ENCODE measurements at regions not wholly inside any gene's neighbourhood (a gene's known extent, or its start where the extent isn't known, plus 50 kb on each side); places are given as distances from the start of the nearest gene placed in this dataset.
A peak's percentile ranks its signal among the peaks of the same experiment; 100 is the strongest.
"Not testable (repeated sequence)": the region's sequence is repeated elsewhere in the genome, so short reads cannot be mapped to it uniquely, and the experiment has no call there.

DNA sequence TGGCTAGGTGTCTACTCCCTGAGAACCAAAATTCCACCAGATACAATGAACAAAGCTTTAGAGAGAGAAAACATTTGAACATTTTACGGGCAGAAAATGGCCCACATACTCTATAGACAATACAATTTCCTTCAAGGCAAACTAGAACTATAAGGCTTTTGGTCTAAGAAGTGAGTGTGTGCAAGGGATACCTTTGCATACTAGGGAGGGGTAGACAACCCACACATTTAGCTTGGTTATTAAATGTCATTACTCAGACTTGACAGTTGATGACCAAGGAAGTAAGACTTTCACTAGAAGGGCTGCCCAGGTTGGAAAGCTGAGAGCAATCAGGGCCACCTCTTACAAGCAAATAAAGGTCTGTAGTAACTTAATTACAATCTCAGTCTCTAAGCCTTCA lies 64.0 kb upstream of the PLEKHM1 start:
- H3K4me1 ChIP-seq; DNase-seq; H3K36me3 ChIP-seq (ENCODE audit: insufficient read depth in 1 of 2, low read depth in 1 of 2); H3K27ac ChIP-seq; intact Hi-C loops (cut with DNase I); H3K4me3 ChIP-seq; H3K27me3 ChIP-seq (ENCODE audit: insufficient read depth in 3 of 3, low read length in 2 of 3); H3K9me3 ChIP-seq: not testable (repeated sequence)
- no CpG with 5 or more reads among the region's 1 CpG for WGBS, 3 donors
- peak in 1 of 4 donors; percentile 63 for ATAC-seq

- H3K27ac ChIP-seq; H3K4me1 ChIP-seq; H3K36me3 ChIP-seq (ENCODE audit: insufficient read depth in 1 of 2, low read depth in 1 of 2); H3K9me3 ChIP-seq; intact Hi-C loops (cut with DNase I); H3K27me3 ChIP-seq (ENCODE audit: insufficient read depth in 3 of 3, low read length in 2 of 3); H3K4me3 ChIP-seq; DNase-seq: not testable (repeated sequence)
- no CpG with 5 or more reads among the region's 1 CpG for WGBS, 3 donors
- peak in 2 of 4 donors; percentile 57 to 72 for ATAC-seq
Observed at GRCh38 chr17:45558821-45559220, 68.3 kb upstream of the PLEKHM1 start.

- H3K9me3 ChIP-seq; H3K4me1 ChIP-seq; H3K27me3 ChIP-seq (ENCODE audit: insufficient read depth in 3 of 3, low read length in 2 of 3); intact Hi-C loops (cut with DNase I); H3K4me3 ChIP-seq; H3K27ac ChIP-seq; H3K36me3 ChIP-seq (ENCODE audit: insufficient read depth in 1 of 2, low read depth in 1 of 2); DNase-seq: not testable (repeated sequence)
- peak in 1 of 4 donors; percentile 50 for ATAC-seq
- WGBS, 3 donors, result 74 to 89% (median 83%) methylated on average over 3 to 4 of the region's 4 CpGs
Observed at GRCh38 chr17:45562868-45563267, 72.3 kb upstream of the PLEKHM1 start.

DNA sequence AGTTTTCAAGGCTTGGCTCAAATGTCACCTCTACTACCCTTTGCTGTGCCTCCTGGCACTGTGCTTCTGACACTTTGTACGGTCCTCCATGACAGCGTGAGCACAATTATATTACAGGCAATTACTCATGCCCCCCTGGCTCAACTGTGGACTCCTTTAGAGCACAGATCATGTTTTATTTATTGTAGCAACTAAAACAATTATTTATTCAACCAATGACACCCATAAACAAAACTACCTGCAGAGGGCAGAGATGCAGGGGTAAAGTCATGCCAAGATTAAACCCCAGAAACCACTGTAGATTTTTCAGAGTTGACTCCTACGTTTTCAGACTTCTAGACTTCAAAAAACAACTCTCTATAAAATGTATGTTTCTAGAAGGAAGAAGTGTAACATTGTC lies 72.8 kb upstream of the PLEKHM1 start:
- intact Hi-C loops (cut with DNase I); H3K27me3 ChIP-seq (ENCODE audit: insufficient read depth in 3 of 3, low read length in 2 of 3); H3K4me3 ChIP-seq; H3K9me3 ChIP-seq; H3K36me3 ChIP-seq (ENCODE audit: insufficient read depth in 1 of 2, low read depth in 1 of 2); H3K4me1 ChIP-seq; DNase-seq; H3K27ac ChIP-seq; ATAC-seq: not testable (repeated sequence)
- WGBS, 3 donors, result 64 to 86% (median 70%) methylated on average over 3 of the region's 3 CpGs

- H3K4me3 ChIP-seq; DNase-seq; H3K4me1 ChIP-seq; H3K27me3 ChIP-seq (ENCODE audit: insufficient read depth in 3 of 3, low read length in 2 of 3); intact Hi-C loops (cut with DNase I); H3K9me3 ChIP-seq; H3K36me3 ChIP-seq (ENCODE audit: insufficient read depth in 1 of 2, low read depth in 1 of 2); H3K27ac ChIP-seq; ATAC-seq: not testable (repeated sequence)
- WGBS, 3 donors, result 75 to 87% (median 81%) methylated on average over 1 of the region's 1 CpG
Observed at GRCh38 chr17:45568275-45568674, 77.8 kb upstream of the PLEKHM1 start.

DNA sequence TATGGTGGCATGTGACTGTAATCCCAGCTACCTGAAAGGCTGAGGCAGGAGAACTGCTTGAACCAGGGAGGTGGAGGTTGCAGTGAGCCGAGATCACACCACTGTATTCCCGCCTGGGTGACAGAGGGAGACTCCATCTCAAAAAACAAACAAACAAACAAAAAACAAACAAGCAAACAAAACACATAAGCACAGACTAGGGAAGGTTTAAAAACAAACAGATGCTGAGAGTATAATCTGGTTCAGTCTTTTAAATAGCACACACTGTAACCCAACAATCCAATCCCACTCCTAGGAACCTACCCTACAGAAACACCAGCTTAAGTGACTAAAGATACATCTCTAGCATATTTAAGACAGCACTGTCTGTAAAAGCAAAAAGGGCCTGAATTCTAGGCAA lies 82.8 kb upstream of the PLEKHM1 start:
- not testable (repeated sequence) for H3K9me3 ChIP-seq, ATAC-seq
- intact Hi-C loops (cut with DNase I), result loop anchor here in 1 of 2 donors (10.0 kb wide), 2 partner anchors 541 to 701 kb away; no protein-coding TSS in a partner anchor

GRCh38 chr17:45573924-45574770 lies 83.6 kb upstream of the PLEKHM1 start:
- intact Hi-C loops (cut with DNase I), result loop anchor here in 1 of 2 donors (10.0 kb wide), 2 partner anchors 541 to 701 kb away; no protein-coding TSS in a partner anchor
- Histone ChIP-seq H3K27ac (no peak overlapping the region), H3K9me3 (no peaks in the 10 kb centered on the region), H3K27me3 (ENCODE audit: insufficient read depth in 3 of 3, low read length in 2 of 3) (peaks cover 0 to 2% (median 0%) of the 10 kb centered on the region in 3 donors), H3K4me1 (peaks cover 9% of the 10 kb centered on the region), H3K4me3 (no peak overlapping the region), H3K36me3 (ENCODE audit: insufficient read depth in 1 of 2, low read depth in 1 of 2) (no peaks in the 10 kb centered on the region)
- WGBS, 3 donors, result 69 to 75% (median 74%) methylated on average over 5 of the region's 5 CpGs
- DNase-seq (no peak), ATAC-seq (no peak)
- TF ChIP-seq CTCF (IDR thresholded peaks at IDR 0.05), result no peak

More for the DNA sequence above, 82.8 kb upstream of the PLEKHM1 start:
- not testable (repeated sequence) for H3K4me3 ChIP-seq; H3K4me1 ChIP-seq; H3K27me3 ChIP-seq (ENCODE audit: insufficient read depth in 3 of 3, low read length in 2 of 3); H3K27ac ChIP-seq; H3K36me3 ChIP-seq (ENCODE audit: insufficient read depth in 1 of 2, low read depth in 1 of 2); DNase-seq
- WGBS, 3 donors, result 95 to 100% (median 96%) methylated on average over 2 of the region's 2 CpGs

Measured in psoas muscle (tissue), 7 donors.